GM12874 (cell line): ENCODE measurements at regions not wholly inside any gene's neighbourhood (a gene's known extent, or its start where the extent isn't known, plus 50 kb on each side); places are given as distances from the start of the nearest gene placed in this dataset.

ENCODE experiments used
- TF ChIP-seq, protein P1 (sequence below): IDR thresholded peaks from 2 replicates; pipeline ENCODE4 v1.5.1; 2011; ENCODE audit warnings: low read depth, mild to moderate bottlenecking, control low read depth, low read length, moderate library complexity; ENCODE audit not compliant: insufficient read depth

DNA sequence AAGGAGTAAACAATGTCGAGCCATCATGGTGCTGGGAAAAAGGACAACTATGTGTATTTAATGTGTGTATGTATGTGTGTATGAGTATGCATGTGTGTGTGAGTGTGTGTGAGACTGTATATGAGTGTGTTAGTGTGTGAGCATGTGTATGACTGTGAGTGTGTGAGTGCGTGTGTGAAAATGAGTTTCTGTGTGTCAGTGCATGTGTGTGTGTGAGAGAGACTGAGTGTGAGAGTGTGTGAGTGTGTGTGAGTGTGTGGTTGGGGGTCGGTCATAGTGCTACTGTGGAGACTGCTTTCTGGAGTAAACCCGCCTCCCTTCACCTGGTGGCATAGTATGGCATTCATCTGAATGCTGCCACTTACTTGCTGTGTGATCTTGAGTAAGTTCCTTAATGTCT lies 567.4 kb downstream of the FGF9 start:
- TF ChIP-seq, protein P1, sequence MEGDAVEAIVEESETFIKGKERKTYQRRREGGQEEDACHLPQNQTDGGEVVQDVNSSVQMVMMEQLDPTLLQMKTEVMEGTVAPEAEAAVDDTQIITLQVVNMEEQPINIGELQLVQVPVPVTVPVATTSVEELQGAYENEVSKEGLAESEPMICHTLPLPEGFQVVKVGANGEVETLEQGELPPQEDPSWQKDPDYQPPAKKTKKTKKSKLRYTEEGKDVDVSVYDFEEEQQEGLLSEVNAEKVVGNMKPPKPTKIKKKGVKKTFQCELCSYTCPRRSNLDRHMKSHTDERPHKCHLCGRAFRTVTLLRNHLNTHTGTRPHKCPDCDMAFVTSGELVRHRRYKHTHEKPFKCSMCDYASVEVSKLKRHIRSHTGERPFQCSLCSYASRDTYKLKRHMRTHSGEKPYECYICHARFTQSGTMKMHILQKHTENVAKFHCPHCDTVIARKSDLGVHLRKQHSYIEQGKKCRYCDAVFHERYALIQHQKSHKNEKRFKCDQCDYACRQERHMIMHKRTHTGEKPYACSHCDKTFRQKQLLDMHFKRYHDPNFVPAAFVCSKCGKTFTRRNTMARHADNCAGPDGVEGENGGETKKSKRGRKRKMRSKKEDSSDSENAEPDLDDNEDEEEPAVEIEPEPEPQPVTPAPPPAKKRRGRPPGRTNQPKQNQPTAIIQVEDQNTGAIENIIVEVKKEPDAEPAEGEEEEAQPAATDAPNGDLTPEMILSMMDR, result no peak

DNA sequence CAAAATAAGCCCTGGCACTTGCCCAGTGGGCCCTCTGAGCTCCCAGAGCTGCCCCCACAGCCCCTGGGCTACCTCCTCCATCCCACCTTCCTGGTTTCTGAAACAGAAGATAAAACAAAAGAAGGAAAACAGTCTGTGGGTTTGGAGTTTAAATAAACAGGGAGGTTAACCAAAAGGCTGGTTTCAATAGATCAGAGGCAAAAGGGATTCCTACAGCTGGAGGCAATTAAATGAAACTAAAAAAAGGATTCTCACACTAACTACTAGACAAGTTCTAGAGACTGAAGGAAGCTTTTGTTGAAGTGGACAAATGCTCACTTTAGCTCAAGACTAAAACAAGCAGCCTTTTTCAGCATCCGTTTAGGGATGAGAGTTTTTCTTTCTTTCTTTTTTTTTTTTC lies 569.8 kb downstream of the FGF9 start:
- TF ChIP-seq, protein P1, result no peak

DNA sequence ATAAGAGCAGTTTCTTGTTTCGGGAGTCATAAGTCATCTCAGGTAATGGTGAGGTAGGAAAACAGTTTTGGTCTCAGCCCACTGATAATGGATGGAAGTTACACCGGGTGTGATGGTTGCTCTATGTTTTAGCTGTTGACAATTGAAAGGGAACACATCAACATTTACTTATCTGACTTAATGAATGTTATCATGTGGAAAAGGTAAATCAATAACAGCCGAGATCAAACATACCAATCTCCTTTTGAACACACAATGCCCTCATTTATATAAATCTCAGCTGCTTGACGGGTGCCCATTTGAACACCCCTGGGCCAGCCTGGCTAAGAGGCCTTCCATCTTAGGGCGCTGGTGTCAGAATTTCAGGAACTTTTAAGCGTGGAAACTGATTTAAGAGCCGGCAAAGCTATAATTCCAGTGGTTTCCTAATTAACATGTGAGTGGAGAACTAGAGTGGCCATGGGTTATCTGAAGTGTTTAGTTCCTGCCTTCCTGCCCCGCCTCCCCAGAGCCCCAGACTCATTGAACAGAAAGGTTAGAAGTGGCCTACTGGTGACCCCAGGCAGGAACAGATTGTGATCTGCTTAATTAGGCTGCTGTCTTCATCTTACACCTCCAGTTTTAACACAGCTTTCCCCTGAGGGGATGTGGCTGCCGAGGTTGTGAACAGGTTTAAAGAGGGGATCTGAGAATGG lies 572.7 kb downstream of the FGF9 start:
- TF ChIP-seq, protein P1, result no peak

DNA sequence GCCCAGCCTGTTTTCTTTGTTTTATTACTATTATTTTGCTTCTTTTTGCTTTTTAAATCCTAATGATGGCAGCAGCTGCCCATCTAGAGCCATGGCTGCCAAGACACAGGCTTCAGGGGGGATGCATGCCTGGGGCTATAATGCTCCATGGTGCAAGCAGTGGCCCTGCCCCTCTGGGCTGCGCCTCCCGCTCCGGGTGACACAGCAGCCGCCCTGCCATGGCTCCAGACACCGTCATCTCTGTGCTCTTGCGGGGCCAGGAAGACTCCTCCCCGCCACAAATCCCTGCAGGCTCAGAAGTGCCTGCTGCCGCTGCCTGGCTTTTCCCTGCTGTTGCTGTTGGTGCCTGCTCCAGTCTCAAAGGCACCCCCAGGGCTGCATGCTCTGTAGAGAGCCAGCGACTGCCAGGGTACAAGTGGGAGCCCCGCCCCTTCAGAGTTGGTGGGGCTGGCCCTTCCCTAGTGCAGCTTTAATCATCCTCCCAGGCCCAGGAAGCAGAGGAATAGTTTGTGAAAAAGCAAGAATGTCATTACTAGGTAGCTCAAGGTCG lies 581.5 kb downstream of the FGF9 start:
- TF ChIP-seq, protein P1, result no peak

DNA sequence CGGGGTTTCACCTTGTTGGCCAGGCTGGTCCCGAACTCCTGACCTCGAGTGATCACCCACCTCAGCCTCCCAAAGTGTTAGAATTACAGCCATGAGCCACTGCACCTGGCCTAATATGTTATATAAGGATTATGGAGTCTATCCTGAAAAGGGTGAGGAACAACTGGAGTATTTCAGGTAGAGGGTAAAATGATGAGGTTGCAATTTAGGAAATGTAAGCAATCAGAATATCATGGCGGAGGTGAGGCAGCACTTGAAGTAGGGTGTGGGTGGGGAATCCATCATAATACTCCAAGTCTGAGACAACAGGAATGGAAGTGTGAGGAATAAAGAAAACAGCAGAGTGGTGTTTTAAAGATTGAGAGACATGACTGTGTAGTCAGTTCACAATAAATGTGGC lies 582.2 kb downstream of the FGF9 start:
- TF ChIP-seq, protein P1, result no peak

DNA sequence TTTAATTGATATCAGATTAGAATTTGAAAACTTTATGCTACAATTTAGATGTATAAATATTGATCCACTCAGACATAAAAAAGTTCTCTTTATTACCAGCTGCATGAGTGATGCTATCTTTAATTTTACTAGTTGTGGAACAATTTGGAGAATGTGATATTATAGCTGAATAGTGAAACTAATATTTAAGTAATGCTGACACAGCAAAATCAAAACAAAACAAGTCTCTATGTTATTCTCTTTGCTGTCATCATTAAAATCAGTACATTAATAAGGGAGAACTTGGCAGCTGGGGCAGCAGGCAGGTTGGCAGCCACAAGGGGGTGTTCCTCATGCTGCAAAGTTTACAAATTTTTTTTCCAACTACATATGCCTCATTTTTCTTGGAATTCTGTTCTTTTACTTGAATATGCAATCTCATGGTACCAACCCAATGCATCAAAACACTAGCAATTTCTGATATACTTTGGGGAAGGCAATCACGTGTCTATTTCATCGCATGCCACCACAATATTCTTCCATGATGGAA lies 585.3 kb downstream of the FGF9 start:
- TF ChIP-seq, protein P1, result no peak

DNA sequence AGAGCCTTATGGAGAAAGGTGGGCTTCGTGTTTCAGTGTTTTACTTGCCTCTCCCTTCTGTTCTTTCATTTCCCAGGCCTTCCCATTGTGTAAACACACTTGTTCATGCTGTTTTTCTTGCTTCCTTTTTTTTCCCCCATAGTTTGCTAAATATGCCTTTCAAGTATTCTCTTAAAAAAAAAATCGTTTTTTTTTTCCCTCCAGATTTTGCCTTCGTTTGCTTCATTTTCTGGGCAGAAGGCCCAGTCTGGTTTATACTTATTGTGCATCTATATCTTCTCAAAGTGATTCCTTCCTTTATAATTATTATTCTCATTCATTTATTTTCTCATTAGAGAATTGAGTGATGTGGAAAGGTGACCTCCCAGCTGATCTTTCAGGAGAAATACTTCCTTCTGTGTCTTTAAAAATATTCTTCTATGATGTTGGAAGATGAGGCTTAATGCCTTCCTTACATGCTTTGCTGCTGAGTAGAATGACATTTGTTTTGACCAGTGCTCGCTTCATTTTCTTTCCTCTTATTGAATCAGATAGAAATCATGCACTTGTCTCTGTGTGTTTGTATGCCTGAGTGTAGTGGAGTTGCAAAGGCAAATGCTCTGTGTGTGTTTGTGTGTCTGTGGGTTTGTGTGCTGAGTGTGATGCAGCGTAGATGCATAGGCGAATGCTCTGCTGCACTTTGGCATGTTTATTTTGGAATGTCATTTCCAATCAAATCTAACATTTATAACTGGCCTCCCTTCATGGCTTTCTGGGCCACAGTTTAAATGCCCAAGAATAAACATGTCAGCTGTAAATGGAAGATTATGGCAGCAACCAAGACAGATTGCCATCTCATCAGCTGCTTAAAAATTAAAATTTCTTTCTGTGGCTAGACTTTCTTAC lies 591.4 kb downstream of the FGF9 start:
- TF ChIP-seq, protein P1, result no peak
